Effector CD8-positive, alpha-beta T cell (primary cell): ENCODE measurements at regions not wholly inside any gene's neighbourhood (a gene's known extent, or its start where the extent isn't known, plus 50 kb on each side); places are given as distances from the start of the nearest gene placed in this dataset.
"Not testable (repeated sequence)": the region's sequence is repeated elsewhere in the genome, so short reads cannot be mapped to it uniquely, and the experiment has no call there.

Experiments used
- DNase-seq: peaks from one replicate; lab custom pipeline; 2025; lab: John Stamatoyannopoulos, UW

DNA sequence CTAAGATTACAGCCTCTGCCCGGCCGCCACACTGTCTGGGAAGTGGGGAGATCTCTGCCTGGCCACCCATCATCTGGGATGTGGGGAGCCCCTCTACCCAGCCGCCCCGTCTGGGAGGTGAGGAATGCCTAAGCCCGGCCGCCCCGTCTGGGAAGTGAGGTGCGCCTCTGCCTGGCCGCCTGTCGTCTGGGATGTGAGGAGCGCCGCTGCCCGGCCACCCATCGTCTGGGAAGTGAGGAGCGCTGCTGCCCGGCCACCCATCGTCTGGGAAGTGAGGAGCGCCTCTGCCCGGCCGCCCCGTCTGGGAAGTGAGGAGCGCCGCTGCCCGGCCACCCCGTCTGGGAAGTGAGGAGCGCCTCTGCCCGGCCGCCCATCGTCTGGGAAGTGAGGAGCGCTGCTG, 135.9 kb upstream of the PROKR2 start:
- DNase-seq: not testable (repeated sequence)

GRCh38 chr20:5452286-5452685, 135.5 kb upstream of the PROKR2 start:
- DNase-seq: not testable (repeated sequence)

DNA sequence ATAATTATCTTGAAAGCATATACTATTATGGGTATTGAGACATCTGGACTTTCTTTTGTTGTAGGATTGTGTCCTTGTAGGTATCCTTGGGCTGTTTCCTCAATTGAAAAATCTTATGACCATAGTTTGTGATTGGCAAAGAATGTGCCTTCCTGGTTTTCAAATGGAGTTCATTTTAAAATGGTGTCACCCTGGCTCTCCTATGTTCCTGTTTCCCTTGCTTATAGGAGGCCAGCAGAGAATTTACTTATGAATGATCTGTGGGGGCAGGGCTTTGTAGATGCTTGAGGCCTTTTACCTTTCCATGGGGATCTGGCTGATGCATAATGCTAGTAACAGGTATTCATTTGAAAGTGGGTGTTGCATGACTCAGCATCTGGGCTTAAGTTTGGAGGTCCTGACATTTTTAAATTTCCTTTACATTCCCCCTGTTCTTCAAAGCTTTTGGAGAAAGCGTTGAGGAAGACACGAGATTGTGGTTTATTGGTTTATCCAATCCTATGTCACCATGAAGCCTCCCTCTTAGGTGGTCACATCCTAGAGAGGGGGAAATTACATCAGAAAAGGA, 135.0 kb upstream of the PROKR2 start:
- no peak for DNase-seq

GRCh38 chr20:5448449-5449118, 131.8 kb upstream of the PROKR2 start:
- DNase-seq: peak; percentile 3

GRCh38 chr20:5447188-5447587, 130.4 kb upstream of the PROKR2 start:
- no peak for DNase-seq

GRCh38 chr20:5445611-5446010, 128.9 kb upstream of the PROKR2 start:
- DNase-seq: no peak

GRCh38 chr20:5442101-5442500, 125.3 kb upstream of the PROKR2 start:
- no peak for DNase-seq

DNA sequence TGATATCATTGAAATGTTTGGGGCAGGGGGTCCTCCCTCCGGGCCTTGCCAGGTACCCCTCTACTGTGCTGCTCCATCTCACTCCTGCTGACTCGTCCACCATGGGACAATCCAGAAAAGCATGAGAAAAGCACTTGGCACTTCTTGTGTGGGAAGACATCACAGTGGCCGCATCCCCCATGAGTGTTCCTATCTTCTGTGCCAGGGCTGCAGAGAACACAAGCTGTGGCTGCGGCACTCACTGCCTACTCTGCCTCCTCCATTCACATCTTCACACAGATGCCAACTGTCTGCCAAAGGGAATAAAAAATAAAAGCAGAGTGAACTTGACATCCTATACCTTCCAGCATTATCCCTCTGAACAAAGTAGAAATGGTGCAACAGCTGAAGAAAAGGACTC, 117.4 kb upstream of the PROKR2 start:
- no peak for DNase-seq

- DNase-seq: no peak
Observed at GRCh38 chr20:5433352-5433751, 116.6 kb upstream of the PROKR2 start.

DNA sequence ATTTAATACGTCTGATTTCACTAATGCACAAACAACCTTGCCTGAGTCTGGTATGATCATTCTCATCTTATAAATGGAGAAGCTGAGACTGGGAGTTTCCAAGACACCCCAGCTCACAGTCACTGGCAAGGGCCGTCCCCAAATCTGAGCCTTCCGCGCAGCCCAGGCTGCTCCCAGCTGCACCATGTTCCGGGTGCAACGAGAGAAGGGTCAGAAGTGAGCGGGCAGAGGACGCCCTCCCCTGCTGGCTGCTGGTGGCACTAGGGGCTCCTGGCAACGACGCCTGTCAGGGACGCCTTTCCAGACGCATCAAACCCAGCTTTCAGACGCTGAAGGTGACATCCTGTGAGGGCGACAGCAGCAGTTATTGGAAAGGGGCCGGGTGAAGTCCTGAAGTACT, 115.3 kb upstream of the PROKR2 start:
- DNase-seq: no peak

GRCh38 chr20:5430670-5431069, 113.9 kb upstream of the PROKR2 start:
- no peak for DNase-seq

DNA sequence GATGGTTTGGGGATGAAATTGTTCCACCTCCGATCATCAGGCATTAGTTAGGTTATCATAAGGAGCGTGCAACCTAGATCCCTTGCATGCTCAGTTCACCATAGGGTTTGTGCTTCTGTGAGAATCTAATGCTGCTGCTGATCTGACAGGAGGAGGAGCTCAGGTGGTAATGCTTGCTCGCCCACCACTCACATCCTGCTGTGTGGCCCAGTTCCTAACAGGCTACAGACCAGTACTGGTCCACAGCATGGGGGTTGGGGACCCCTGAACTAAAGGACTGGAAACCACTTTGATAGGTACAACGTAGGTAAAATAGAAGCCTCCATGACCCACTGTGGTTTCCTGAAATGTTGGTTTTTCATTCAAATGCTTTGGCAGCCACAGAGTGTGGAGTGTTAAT, 109.3 kb upstream of the PROKR2 start:
- no peak for DNase-seq

GRCh38 chr20:5416086-5416485, 99.3 kb upstream of the PROKR2 start:
- no peak for DNase-seq

GRCh38 chr20:5413394-5413793, 96.6 kb upstream of the PROKR2 start:
- no peak for DNase-seq

DNA sequence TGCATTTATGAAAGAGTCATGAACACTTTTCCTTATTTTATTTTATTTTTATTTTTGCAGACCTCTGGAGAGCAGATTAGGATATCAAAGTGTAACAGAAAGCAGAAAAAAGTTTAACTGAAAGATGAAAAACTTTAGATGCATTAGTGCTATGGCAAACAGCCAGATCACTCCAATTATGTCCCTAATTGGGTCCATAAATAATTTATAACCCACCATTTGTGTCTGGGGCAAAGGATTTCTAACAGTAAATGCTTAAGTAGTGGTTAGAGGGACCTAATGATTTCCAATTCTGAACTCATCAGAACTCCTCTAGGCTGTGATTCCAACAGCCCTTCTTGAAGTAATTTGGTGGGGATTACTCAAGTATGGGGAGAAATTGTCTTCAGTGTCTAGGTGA, 93.7 kb upstream of the PROKR2 start:
- DNase-seq: no peak

- no peak for DNase-seq
Observed at GRCh38 chr20:5402903-5403531, 86.3 kb upstream of the PROKR2 start.

DNA sequence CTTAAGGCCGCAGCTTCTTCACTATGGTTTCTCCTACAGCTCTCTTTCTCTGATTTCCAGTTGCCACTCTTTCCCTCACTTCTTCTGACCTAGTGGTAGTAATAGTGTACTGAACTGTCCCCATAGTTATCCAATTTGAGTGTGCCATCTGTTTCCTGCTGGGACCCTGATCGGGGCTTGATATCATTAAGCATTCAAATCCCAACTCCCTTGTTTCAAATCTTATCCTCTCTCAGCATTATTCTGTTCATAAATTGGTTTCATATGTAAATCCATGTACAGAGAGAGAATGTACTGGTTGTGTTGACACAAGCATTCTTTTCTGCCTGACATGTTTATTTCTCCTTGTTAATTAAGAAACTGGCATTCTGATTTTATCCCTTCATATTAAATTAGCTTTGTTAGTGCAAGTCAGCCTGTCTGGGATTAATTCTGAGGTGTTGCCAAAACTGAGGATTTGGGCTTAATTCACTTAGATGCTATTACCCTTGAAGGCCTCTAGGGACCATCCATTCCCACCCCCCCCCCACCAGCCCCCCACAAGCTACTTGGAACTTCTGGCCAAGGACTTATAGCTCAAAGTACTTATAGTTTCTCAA, 84.6 kb upstream of the PROKR2 start:
- DNase-seq: no peak

DNA sequence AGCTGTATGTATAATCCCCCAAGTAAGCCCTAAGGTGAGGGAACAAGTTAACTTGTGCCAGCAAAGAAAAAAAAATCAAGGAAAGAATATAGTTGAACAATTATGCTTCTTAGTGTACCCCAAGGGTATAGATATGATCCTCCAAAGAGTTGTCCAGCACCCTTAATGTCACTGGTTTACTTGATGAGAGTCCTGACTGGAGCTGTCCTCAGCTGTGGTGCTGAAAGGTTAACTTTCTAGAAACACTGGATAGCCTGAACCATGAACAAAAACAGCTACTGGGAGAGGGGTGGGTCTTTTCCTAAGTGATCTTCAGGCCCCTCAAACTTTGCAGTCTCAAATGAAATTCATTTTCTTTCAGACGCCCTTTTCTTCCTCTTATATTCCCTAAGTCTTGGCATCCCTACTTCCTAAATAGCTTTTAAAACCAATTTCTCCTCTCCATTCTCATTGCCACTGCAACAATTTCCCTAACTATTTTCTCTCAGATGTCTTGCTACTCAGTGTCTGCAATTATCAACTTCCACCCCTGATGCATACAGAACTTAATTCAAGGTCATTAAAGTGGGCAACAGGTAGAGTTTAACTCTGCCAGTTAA, 83.5 kb upstream of the PROKR2 start:
- no peak for DNase-seq

GRCh38 chr20:5397393-5397792, 80.6 kb upstream of the PROKR2 start:
- DNase-seq: no peak

DNA sequence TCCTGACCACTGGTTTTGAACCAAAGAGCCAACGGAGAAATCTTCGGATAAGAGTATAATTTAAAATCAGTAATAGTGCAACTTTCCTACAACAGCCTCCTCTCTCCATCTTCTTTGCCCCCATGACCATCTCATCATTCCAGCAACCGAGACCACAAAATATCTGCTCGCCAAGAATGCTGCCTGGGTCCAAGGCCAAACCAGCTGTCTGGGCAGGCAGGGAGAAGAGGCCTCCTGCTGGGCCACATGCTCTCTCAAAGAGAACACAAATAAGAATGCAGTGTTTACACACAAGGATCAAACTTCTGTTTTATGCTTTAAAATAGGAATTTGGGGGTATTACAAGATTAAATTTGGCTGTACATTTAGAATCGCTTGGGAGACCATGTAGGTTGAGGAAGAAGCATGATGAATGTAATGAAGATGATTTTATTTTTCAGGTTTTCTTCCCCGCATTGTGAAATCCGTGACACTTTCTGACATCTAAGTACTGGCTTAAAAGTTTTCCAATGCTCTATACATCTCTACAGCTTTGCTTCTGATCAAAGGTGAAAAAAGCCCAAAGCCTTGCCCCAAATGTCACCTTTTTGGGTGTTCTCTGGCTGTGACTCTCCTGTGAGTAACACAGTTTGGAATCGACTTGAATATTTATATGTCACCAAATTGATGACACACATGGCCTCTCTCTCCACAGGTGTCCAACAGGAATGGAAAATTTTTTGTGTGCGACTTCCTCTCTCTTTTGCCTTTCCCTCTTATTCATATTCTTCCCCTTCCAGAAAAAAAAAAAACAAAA, 79.4 kb upstream of the PROKR2 start:
- DNase-seq: no peak

DNA sequence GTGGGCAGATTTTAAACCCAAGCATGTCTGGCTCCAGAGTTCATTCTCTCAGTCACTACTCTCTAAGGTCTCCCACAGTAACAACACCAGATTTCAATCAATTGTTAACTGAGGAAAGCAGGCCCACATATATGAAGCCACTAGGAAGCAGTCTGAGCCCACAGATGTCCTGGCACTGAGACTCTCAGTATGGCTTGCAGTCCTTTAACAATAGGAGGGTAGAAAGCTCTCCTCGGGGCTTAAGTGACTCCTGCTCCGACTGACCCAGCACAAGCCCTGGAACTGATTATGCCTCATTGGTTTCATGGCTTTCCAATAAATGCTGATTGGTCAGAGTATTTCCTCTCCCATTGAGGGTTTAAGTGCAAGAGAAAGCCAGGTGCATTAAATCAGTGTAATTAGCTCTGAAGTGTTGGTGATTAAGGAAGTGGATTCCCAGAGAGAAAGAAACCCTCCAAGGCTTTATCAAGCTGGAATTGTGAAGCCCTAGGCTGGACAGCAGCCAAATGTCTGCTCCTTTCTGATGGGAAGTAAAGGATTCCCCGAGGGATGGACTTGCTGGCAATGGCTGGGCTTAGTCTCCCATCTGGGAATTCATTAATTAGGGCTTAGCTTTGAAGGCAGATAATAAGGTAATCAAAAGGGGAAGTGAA, 76.6 kb upstream of the PROKR2 start:
- DNase-seq: no peak
